ENCODE measurements at regions not wholly inside any gene's neighbourhood (a gene's known extent, or its start where the extent isn't known, plus 50 kb on each side); places are given as distances from the start of the nearest gene placed in this dataset.

DNA sequence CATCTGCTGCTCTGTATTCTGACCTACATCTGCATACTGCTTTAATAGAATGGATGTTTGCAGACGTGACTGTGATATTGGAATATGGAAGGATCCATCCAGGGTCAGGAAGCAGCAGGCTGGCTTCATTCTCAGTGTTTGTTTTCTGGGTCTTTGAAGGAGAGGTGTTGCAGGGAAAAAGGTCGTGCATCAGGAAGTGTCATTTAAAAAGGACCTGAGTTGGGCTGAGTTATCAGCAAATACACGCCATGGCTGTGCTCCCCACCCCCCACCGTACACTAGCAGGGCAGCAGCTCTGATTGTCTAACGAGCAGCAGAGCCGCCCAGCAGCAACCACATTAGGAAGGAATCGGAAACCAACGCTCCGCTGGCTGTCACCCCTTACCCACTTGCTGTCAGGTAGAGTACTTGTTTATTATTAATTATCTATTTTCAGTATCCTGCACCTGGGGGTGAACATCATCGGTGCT is 63.1 kb upstream of the STEAP1B start:
- peaks cover 30 to 38% of the 10 kb centered on the region in 2 donors for H3K4me1 ChIP-seq (ENCODE audit: control insufficient read depth in 1 of 2, insufficient read depth in 2 of 2, low read length in 2 of 2)
- no peak for TF ChIP-seq CTCF (IDR thresholded peaks at IDR 0.05)
- Mint-ChIP-seq H3K4me3 (peak overlapping the region in 1 of 2 donors; percentile 72), H3K36me3 (peaks cover 0 to 2% of the 10 kb centered on the region in 2 donors), H3K9me3 (peaks cover 0 to 6% (median 0%) of the 10 kb centered on the region in 7 donors), H3K4me1 (peaks cover 47% of the 10 kb centered on the region), H3K27ac (no peak overlapping the region), H3K27me3 (ENCODE audit: low read depth in 3 of 3) (peaks cover 36 to 46% (median 46%) of the 10 kb centered on the region in 3 donors)
- DNase-seq, result no peak
- peak overlapping the region; percentile 6 for H2AFZ ChIP-seq (ENCODE audit: insufficient read depth, low read depth, low read length, poor library complexity, severe bottlenecking)
- no peak overlapping the region for H3K4me3 ChIP-seq (replicated peaks in 1 of 3; ENCODE audit: low read depth in 2 of 3, low read length in 3 of 3)
- H3K4me2 ChIP-seq (replicated peaks; ENCODE audit: extremely low read depth, low read length, poor library complexity, severe bottlenecking), result no peak overlapping the region
- H3K36me3 ChIP-seq (replicated peaks in 1 of 2; ENCODE audit: control insufficient read depth in 1 of 2, insufficient read depth in 2 of 2, low read length in 2 of 2), result no peaks in the 10 kb centered on the region
- 0% methylated on average over 5 of the region's 10 CpGs for WGBS (ENCODE audit: insufficient coverage)
- H3K27ac ChIP-seq (ENCODE audit: low read depth in 1 of 2, low read length in 2 of 2), result no peak overlapping the region
- no peak overlapping the region for H3K9ac ChIP-seq (ENCODE audit: insufficient read depth, low read length, poor library complexity, severe bottlenecking)
- H3K9me3 ChIP-seq (replicated peaks in 1 of 2; ENCODE audit: control insufficient read depth in 1 of 2, insufficient read depth in 1 of 2, low read length in 2 of 2), result no peaks in the 10 kb centered on the region
- no peaks in the 10 kb centered on the region for H3K79me2 ChIP-seq (ENCODE audit: insufficient read depth, low read length)
- no peaks in the 10 kb centered on the region for H4K20me1 ChIP-seq (ENCODE audit: insufficient read depth, low read length)
- intact Hi-C loops (cut with micrococcal nuclease), result loop anchor here (2.0 to 10.0 kb wide), 5 partner anchors 112 to 492 kb away; partner anchors contain the start of genes HYCC1 (in 1 of the 2) and IL6 (in 1 of the 2)
- peaks cover 35 to 37% of the 10 kb centered on the region in 2 donors for H3K27me3 ChIP-seq (ENCODE audit: control insufficient read depth in 2 of 2, insufficient read depth in 2 of 2, low read length in 2 of 2)

- WGBS (ENCODE audit: insufficient coverage), result 51% methylated on average over 2 of the region's 5 CpGs
- H4K20me1 ChIP-seq (ENCODE audit: insufficient read depth, low read length), result no peaks in the 10 kb centered on the region
- H3K4me2 ChIP-seq (replicated peaks; ENCODE audit: extremely low read depth, low read length, poor library complexity, severe bottlenecking), result no peak overlapping the region
- H3K4me1 Mint-ChIP-seq, result peaks cover 47% of the 10 kb centered on the region
- H3K4me3 ChIP-seq (replicated peaks in 1 of 3; ENCODE audit: low read depth in 2 of 3, low read length in 3 of 3), result no peak overlapping the region
- no peak overlapping the region for H3K27ac Mint-ChIP-seq
- peak overlapping the region in 1 of 2 donors; percentile 19 for H3K4me3 Mint-ChIP-seq
- H3K36me3 ChIP-seq (replicated peaks in 1 of 2; ENCODE audit: control insufficient read depth in 1 of 2, insufficient read depth in 2 of 2, low read length in 2 of 2), result no peaks in the 10 kb centered on the region
- H3K9ac ChIP-seq (ENCODE audit: insufficient read depth, low read length, poor library complexity, severe bottlenecking), result no peak overlapping the region
- H3K4me1 ChIP-seq (ENCODE audit: control insufficient read depth in 1 of 2, insufficient read depth in 2 of 2, low read length in 2 of 2), result peaks cover 30 to 38% of the 10 kb centered on the region in 2 donors
- peaks cover 31 to 39% (median 37%) of the 10 kb centered on the region in 3 donors for H3K27me3 Mint-ChIP-seq (ENCODE audit: low read depth in 3 of 3)
- peaks cover 0 to 6% (median 0%) of the 10 kb centered on the region in 7 donors for H3K9me3 Mint-ChIP-seq
- intact Hi-C loops (cut with micrococcal nuclease), result loop anchor here (2.0 to 10.0 kb wide), 7 partner anchors 113 to 493 kb away; partner anchors contain the start of genes HYCC1 (in 1 of the 2) and IL6 (in 1 of the 2)
- no peak for DNase-seq
- H3K9me3 ChIP-seq (replicated peaks in 1 of 2; ENCODE audit: control insufficient read depth in 1 of 2, insufficient read depth in 1 of 2, low read length in 2 of 2), result no peaks in the 10 kb centered on the region
- no peak for TF ChIP-seq CTCF (IDR thresholded peaks at IDR 0.05)
- no peaks in the 10 kb centered on the region for H3K79me2 ChIP-seq (ENCODE audit: insufficient read depth, low read length)
- peaks cover 0 to 2% of the 10 kb centered on the region in 2 donors for H3K36me3 Mint-ChIP-seq
- no peak overlapping the region for H2AFZ ChIP-seq (ENCODE audit: insufficient read depth, low read depth, low read length, poor library complexity, severe bottlenecking)
- no peak overlapping the region for H3K27ac ChIP-seq (ENCODE audit: low read depth in 1 of 2, low read length in 2 of 2)
- H3K27me3 ChIP-seq (ENCODE audit: control insufficient read depth in 2 of 2, insufficient read depth in 2 of 2, low read length in 2 of 2), result peaks cover 30 to 36% of the 10 kb centered on the region in 2 donors
Measured at GRCh38 chr7:22561895-22562593, 62.1 kb upstream of the STEAP1B start.

Data from CD14-positive monocyte (primary cell).